8988T (cell line): ENCODE measurements at regions not wholly inside any gene's neighbourhood (a gene's known extent, or its start where the extent isn't known, plus 50 kb on each side); places are given as distances from the start of the nearest gene placed in this dataset.

Source experiments
- DNase-seq: peaks from one replicate; pipeline ENCODE4 v3.0.0; 2011

DNA sequence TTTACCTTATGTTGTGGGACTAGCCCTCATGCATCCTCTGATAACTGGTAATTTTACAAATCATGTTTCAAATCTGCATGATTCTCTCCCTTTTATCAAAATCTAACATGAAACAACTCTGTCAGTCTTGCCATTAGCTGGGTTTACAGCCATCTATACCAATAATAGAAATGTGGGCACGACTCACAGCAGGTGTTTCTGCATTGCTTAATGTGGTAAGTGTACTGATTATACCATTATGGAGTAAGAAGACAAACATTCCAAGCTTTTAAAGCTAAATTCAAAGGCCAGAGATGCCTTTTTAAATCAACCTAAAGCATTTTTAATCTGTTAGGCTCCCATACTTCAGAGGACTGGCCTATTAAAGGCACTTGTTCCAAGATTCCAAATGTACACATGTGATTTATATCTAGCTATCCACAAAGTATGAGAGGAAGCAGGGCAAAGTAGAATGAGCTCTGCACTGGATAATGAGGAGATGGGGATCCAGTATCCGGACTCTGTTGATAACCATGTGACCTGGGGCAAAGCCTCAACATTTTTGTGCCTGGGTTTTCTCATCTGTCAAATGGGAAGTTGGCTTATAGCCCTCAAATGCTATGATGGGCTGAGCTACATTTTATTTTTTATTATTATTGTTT, 52.3 kb upstream of the FUT8 start:
- no peak for DNase-seq

- DNase-seq = no peak
These were observed 50.6 kb upstream of the FUT8 start for GRCh38 chr14:65361920-65362319.
